ENCODE measurements at regions not wholly inside any gene's neighbourhood (a gene's known extent, or its start where the extent isn't known, plus 50 kb on each side); places are given as distances from the start of the nearest gene placed in this dataset.
"Not testable (repeated sequence)": the region's sequence is repeated elsewhere in the genome, so short reads cannot be mapped to it uniquely, and the experiment has no call there.

- DNase-seq, result no peak
These were observed 52.6 kb upstream of the JUN start for GRCh38 chr1:58836408-58836807.

GRCh38 chr1:58837886-58838285, 54.0 kb upstream of the JUN start:
- DNase-seq, result no peak

- DNase-seq, result no peak
These were observed 55.4 kb upstream of the JUN start for GRCh38 chr1:58839147-58839795.

- DNase-seq, result peak; percentile 78
These were observed 56.3 kb upstream of the JUN start for GRCh38 chr1:58839846-58840835.

- no peak for DNase-seq
These were observed 57.6 kb upstream of the JUN start for GRCh38 chr1:58841455-58841854.

GRCh38 chr1:58842941-58843340, 59.1 kb upstream of the JUN start:
- no peak for DNase-seq

- DNase-seq, result peak; percentile 35
These were observed 60.3 kb upstream of the JUN start for GRCh38 chr1:58844176-58844575.

GRCh38 chr1:58845942-58846341, 62.1 kb upstream of the JUN start:
- no peak for DNase-seq

- DNase-seq, result peak; percentile 100
These were observed 65.1 kb upstream of the JUN start for GRCh38 chr1:58848818-58849411.

GRCh38 chr1:58849551-58849950, 65.7 kb upstream of the JUN start:
- no peak for DNase-seq

- DNase-seq, result peak; percentile 85
These were observed 66.8 kb upstream of the JUN start for GRCh38 chr1:58850636-58851035.

GRCh38 chr1:58852731-58853485, 69.1 kb upstream of the JUN start:
- no peak for DNase-seq

GRCh38 chr1:58854576-58854975, 70.7 kb upstream of the JUN start:
- no peak for DNase-seq

- no peak for DNase-seq
These were observed 71.7 kb upstream of the JUN start for GRCh38 chr1:58855274-58856165.

- DNase-seq, result not testable (repeated sequence)
These were observed 72.4 kb upstream of the JUN start for GRCh38 chr1:58856281-58856680.

- no peak for DNase-seq
These were observed 74.1 kb upstream of the JUN start for GRCh38 chr1:58857680-58858673.

- no peak for DNase-seq
These were observed 76.1 kb upstream of the JUN start for GRCh38 chr1:58859769-58860485.

- no peak for DNase-seq
These were observed 77.2 kb upstream of the JUN start for GRCh38 chr1:58861076-58861475.

- peak; percentile 23 for DNase-seq
These were observed 77.7 kb upstream of the JUN start for GRCh38 chr1:58861506-58861905.
